ENCODE measurements at regions not wholly inside any gene's neighbourhood (a gene's known extent, or its start where the extent isn't known, plus 50 kb on each side); places are given as distances from the start of the nearest gene placed in this dataset.

DNA sequence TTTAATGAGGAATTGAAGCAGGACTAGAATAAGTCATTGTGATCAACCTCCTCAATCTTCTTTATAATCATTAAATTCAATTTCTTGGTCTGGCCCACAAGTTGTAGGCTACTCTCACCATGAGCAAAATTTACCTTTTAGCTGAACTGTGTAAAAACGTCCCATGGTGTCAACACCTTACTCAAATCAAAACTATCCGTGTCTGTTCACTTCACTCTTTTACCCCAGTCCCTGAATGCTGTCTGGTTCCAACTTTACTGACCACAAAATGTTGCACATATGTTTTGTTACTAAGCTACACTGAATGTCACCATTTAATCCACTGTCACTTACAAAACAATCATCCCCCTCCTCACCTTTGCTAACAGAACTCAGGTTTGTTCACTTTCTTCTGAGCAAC, 951.6 kb upstream of the SLC39A10 start:
- TF ChIP-seq, protein P1, sequence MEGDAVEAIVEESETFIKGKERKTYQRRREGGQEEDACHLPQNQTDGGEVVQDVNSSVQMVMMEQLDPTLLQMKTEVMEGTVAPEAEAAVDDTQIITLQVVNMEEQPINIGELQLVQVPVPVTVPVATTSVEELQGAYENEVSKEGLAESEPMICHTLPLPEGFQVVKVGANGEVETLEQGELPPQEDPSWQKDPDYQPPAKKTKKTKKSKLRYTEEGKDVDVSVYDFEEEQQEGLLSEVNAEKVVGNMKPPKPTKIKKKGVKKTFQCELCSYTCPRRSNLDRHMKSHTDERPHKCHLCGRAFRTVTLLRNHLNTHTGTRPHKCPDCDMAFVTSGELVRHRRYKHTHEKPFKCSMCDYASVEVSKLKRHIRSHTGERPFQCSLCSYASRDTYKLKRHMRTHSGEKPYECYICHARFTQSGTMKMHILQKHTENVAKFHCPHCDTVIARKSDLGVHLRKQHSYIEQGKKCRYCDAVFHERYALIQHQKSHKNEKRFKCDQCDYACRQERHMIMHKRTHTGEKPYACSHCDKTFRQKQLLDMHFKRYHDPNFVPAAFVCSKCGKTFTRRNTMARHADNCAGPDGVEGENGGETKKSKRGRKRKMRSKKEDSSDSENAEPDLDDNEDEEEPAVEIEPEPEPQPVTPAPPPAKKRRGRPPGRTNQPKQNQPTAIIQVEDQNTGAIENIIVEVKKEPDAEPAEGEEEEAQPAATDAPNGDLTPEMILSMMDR (IDR thresholded peaks at IDR 0.05; ENCODE audit: low read depth, low read length) = no peak
- no peak for TF ChIP-seq EZH2phosphoT487 (IDR thresholded peaks at IDR 0.05; ENCODE audit: low read depth)
